ENCODE measurements at regions not wholly inside any gene's neighbourhood (a gene's known extent, or its start where the extent isn't known, plus 50 kb on each side); places are given as distances from the start of the nearest gene placed in this dataset.
"Not testable (repeated sequence)": the region's sequence is repeated elsewhere in the genome, so short reads cannot be mapped to it uniquely, and the experiment has no call there.

DNA sequence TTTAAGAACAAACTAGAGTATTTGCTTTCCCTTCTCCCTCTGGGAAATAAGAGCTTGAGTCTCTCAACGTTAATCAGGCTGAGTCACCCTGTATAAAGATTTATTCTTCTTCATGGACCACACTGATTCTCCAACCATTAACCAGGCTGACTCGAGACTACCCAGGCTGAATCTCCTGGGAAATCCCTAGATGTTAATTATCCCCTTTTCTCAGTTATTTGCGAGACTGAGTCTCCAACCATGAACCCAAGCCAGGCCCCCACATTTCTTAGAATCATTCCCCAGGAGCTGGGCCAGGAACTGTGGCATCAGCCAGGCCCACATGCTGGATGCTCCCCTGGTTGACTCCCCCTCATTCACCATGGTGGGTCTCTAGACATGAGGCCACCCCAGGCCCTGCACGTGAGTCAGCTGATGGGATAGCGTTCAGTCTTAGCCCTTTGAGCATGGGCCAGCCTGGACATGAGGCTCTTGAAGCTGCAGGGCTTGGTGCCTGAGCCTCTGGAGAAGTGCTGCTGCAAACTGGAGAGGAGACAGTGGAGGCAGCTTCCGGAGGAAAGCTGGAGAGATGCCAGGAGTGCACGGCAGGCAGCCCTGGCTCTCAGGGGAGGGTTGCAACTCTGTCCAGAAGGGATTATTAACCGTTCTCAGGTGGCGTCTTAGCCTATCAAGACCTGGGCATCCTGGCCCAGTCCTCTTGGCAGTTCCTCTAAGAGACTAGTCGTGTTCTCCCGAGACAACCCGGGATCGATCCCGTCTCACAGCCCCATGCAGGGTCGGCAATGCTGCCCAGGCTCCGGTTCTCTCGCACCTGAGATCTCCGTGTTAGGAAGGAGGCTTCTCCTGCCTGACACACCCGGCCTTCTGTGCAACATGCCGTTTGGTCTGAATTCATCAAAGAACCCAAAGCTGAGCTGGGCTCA lies 296.6 kb downstream of the ADGRD1 start:
- no peak for DNase-seq (ENCODE audit: low read depth)

DNA sequence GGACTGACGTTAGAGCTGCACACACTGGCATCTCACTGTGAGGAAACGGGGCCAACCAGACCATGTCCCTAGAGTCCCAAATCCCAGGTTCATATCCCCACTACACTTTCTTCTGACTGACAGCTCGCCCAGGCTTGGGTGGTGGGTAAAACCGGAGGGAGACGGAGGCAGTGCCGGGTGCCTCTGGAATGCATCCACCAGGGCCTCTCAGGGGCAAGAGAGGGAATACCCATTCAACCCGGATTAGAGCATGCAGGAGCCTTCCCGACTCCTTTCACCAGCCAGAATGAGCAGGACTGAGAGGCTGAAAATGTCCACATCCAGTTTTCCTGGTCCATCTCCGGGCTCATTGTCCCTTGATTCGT lies 297.2 kb downstream of the ADGRD1 start:
- no peak for DNase-seq (ENCODE audit: low read depth)

DNA sequence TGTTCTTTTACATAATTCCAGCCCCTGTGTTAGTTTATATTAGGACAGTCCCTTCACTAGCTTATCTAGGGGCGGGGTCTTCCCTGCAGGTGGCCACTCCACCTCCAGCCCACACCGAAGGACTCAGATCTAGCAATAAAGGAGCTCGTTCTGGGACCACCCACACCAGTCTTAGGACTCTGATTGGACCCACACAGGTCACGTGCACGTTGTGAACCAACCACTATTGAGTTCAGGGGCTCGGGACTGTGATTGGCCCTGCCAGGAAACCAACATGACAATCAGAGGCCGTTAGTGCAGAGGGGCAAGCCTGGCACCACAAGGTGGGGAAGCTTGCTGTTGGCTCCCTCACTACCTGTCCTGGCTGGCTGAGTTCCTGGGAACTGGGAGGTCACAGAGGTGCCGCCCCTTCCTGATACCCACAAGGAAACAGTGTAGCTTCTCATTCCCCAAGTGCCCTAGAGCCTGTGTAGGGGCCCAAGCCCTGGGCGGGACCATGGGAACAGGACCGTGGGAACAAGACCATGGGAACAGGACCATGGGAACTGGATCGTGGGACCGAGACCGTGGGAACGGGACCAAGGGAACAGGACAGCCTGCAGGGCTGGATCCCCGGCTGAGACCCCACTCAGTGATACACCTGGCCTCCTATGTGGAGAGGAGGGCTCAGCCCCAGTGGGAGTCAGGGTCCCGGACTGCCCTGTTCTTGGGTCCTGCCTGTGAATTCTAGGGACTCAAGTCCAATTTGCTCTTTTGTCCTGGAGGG lies 297.8 kb downstream of the ADGRD1 start:
- DNase-seq (ENCODE audit: low read depth), result no peak

DNA sequence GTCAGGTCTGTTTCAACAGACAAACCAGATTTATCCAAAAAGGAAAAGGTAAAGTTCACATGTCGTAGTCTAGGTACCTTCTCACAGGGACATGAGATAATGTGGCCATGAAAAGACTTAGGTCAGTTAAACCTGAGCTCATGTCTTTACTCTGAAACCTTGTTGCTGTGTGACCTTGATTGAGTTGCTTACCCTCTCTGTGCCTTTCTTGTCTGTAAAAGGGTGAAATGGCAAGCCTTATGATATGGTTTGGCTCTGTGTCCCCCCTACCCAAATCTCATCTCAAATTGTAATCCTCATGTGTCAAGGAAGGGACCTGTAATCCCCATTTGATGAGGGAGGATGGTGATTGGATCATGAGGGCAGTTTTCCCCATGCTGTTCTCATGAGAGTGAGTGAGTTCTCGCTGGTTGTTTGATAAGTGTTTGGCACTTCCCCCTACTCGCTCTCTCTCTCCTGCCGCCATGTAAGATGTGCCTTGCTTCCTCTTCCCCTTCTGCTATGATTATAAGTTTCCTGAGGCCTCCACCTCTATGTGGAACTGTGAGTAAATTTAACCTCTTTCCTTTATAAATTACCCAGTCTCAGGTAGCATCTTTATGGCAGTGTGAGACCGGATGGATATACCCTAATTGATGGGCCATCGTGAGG lies 299.8 kb downstream of the ADGRD1 start:
- DNase-seq (ENCODE audit: low read depth), result no peak

DNA sequence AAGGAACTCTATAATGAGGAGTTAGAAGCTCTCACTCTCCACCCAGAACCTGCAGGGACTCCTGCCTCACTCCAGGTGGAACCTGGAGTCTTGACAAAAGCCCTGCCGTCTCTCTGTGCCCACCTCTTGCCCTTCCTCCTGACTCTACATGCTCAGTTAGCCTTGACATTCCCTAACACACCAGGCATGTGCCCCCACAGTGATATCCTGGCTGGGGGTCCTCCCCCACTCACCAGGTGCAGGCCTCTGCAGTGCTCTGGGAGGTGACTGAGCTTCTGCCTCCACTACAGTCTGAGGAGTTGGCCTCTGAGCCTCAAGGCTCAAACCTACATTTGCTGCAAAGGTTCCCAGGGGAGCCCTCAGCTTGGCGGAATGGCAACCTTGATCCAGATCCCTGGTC lies 300.7 kb downstream of the ADGRD1 start:
- no peak for DNase-seq (ENCODE audit: low read depth)

DNA sequence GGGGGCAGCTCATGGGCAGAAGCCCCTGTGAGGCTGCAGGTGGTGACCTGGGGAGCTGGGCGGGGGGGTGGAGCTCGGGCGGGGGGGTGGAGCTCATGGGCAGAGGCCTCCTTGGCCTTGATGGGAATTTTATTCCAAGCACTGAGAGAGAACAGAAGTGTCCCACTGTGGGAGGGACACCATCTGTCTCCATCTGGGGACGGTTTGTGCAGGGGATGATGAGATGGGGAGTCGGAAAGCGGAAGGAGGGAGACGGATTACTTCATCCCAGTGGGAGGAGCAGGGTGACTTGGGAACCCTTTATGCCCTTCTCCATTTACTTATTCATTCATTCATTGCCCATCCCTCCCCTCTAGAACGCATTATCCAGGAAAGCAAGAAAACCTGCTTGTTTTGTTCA lies 304.7 kb downstream of the ADGRD1 start:
- DNase-seq (ENCODE audit: low read depth), result no peak

DNA sequence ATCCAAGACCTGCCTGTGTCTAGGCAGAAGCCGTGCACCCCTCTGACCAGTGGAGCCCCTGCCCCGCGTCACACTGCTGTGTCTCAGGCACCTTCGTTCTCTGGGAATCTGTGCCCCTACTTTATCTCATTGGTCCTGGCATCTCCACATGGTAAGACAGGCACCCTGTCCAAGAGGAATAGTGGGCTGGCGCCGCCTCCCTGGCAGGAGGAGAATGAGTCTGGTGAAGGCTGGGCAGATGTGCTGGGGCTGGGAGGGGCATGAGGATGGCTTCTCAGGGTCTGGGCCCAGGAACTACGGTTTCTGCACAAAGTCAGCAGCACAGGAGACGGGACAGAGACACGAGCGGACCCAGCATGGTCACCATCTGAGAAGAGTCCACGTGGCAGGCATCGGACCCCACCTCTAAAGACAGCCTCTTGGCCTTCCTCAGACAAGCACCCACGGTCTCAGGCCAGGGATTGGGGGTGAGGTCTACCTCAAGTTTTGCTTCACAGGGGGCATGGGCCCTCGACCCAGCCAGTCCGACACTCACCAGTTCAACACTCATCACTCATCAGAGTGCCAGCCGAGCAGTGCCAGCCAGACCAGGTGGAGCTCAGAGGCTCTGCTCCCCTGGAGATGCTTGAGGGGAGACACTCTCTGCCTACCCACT lies 306.7 kb downstream of the ADGRD1 start:
- DNase-seq (ENCODE audit: low read depth), result no peak

DNA sequence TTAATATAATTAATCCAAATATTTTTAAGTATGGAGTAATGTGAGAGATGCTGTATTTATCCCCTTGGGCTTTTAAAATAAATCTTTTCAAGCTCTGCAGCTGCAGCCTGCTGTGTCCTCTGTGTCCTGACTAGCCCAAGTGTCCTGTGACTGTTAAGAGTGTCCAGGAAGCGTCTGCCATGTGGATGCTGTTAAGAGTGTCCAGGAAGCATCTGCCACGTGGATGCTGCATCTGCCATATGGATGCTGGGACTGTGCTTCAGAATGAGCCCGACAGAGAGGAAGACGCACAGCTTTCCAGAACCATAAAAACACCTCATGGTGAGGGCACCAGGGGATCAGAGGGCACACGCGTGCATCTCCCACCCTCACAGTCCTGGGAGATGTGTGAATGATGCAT lies 307.2 kb downstream of the ADGRD1 start:
- no peak for DNase-seq (ENCODE audit: low read depth)

DNA sequence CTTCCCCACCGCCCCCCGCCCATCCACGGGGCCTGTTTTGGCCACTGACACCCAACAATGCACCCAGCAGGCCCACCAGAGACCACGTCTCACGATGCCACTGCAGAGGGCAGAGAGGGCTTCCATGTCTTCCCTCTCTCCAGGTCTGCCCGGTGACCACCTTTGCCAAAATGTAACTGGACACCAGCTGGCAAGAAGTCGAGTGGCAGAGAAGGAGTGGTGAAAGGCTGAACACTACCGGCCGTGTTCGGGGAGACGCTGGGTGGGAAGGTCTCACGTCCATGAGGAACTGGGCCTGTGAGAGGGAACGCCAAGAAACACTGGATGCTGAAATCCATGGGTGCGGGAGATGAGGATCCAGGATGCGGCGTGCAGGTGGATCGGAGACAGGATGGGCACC lies 308.2 kb downstream of the ADGRD1 start:
- DNase-seq (ENCODE audit: low read depth), result no peak

DNA sequence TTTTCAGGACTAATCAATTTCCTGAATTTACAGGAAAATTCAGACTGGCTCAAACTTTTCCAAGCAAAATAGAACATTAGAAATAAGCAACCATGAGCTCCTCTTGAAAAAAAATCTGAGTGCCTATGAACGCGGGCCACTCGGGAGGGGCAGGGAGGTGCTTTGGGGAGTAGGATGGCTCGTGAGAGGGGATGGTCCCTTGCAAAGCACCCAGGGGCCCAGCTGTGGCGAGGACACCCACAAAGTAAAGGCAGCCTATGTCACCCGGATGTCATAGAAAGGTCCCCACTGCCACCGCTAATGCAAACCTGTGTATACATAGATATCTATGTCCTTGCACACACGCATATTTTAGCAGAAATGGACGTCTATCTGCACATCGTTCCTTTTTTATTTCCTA lies 309.9 kb downstream of the ADGRD1 start:
- no peak for DNase-seq (ENCODE audit: low read depth)

DNA sequence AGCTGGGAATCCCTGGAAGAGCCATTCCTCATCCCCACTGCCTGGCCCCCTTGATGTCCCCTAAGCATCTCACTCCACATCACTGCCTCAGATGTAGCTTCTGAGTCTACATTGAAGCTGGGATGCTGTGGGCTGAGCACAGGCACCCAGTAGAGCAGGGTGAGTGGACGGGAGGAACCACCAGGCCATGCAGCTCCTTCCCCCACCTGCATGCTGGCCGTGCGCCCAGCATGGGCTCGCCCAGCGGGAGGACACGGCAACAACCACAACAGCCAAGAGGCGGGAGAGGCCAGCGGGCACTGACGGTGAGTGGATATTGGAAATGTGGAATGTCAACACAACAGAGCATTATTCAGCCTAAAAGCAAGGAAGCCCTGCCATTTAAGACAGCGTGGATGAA lies 310.9 kb downstream of the ADGRD1 start:
- peak; percentile 26 for DNase-seq (ENCODE audit: low read depth)

DNA sequence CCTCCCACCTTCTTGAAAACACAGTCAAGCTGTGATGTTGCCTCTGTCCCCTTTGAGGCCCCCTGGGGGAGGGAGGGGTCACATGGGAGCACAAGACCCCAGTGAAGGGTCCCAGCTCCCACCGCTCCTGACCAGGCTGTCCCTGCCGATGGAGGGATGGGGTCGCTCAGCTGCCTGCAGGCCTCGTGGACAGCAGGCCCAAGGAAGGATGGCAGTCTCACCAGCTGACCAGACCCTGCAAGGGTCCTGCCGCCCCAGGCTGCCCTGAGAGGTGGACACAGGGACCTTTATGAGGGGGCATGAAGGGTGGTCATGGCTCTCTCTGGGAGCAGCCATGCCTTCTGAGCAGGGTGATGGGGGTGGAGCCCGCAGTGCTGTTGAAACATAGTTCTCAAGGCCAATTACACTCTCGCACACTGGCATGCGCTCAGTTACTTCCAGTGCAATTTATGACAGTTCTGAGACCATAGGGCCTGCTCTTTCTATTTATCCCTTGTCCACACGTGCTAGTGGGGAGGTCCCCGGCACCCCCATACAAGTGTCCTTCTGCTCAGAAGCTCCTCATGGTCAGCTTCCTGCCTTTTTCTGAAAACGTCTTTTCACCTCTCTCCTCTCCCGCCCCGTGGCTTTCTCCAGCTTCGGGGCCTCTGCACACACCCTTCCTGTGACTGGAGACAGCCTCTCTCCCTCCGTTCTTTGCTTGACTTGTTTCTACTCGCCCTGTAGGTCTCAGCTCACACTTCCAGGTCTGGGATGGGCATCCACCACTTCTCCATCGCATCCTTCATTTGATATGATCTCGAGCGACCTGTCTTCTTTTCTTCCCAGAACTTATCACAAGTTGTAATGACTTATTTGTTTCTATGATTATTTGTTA lies 313.1 kb downstream of the ADGRD1 start:
- no peak for DNase-seq (ENCODE audit: low read depth)

DNA sequence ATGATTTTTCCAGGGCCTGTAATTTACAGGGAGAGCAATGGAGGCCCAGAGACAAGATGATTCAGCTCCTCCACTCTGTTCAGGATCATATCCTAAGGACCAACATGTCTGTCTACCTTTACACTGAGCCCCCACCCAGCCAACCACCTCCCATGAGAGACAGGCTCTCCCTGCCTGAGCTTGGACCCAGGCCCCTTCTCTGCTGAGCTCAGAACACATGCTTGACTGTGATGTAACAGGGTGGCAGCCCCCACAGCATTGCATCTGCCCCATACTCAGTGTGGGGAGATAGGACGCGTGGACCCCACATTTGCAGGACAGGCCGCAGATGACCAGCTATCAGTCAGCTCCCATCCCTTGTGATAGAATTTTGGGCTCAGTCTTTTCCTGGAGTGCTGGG lies 313.9 kb downstream of the ADGRD1 start:
- DNase-seq (ENCODE audit: low read depth), result no peak

DNA sequence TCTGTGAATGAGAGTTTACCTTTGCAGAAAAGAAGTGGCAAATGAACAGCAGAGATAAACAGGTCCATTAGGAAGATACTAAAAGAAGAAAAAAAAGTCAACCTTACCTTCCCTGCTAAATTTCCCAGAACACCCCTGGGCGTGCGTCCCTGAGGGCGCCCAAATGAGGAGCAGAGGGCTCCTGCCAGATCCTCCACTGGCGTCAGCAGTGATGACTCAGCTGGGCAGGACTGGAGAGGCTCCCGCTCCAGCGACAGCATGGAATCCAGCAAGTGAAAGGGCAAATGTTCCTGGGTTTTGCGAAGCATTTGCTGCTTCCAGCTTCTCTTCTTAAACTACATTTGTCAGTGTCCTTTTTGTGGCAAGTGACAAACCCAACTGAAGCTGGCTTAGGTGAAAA lies 314.4 kb downstream of the ADGRD1 start:
- peak; percentile 16 for DNase-seq (ENCODE audit: low read depth)

DNA sequence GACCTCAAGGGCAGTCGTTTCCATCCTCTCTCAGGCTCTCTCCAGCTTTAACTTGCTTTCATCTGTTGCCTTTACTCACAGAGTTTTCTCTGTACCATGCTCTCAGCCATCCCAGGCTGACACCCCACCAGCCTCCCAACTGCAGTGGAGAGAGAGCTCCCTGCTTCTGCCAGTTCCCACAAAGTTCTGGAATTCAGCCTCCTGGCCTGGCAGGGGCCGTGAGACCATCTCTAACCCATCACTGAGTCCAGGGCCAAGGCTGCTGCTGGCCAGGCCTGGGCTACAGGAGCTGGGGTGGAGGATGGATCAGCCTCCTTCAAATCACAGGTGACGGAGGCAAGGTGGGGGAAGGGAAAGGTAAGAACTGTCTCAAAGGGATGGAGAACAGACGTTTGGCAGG lies 314.9 kb downstream of the ADGRD1 start:
- not testable (repeated sequence) for DNase-seq (ENCODE audit: low read depth)

DNA sequence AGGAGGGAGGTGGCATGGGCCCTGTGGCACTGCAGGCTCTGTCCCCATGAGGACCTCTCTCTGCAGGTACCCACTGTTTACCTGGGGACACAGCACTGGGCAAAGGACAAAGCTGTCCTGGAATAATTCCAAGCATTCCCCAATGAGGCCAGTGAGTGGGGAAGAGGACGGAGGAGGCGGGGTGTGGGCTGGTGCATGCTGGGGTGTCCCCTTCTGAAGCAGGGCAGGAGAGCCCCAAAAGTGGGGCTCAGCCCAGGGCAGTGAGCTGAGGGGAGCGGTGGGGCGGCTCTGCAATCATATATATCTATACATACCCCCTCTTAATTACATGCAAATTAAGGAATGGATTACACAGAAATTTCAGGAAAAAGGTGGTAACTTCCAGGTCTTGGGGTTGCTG lies 315.8 kb downstream of the ADGRD1 start:
- no peak for DNase-seq (ENCODE audit: low read depth)

DNA sequence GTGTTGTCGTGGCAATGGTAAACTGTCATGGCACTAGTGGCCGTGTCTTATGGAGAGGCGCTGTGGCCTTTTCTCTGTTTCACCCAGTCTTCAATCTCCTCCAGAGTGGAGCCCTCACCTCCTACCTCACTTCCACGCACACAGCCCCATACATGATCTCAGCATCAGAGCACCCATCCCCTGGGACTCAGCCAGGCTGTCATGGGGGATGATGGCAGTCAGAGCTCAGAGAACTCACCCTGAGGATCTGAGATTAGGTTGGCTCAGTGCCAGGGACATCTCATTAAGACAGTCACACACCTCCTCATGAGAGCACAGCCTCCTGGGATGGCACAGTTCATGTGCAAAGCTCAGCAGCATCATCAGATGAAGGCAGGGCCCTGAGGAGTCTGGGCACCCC lies 316.3 kb downstream of the ADGRD1 start:
- not testable (repeated sequence) for DNase-seq (ENCODE audit: low read depth)

DNA sequence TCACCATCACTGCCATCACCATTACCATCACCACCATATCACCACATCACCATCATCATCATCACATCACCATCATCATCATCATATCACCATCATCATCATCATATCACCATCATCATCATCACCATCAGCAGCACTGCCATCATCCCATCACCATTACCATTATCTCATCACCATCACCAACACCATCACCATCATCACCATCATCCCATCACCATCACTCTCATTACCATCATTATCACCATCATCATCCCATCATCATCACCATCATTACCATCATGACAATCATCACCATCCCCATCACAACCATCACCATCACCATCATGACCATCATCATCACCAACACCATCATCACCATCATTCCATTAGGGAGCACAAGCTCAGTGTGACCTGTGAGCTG lies 318.0 kb downstream of the ADGRD1 start:
- no peak for DNase-seq (ENCODE audit: low read depth)

DNA sequence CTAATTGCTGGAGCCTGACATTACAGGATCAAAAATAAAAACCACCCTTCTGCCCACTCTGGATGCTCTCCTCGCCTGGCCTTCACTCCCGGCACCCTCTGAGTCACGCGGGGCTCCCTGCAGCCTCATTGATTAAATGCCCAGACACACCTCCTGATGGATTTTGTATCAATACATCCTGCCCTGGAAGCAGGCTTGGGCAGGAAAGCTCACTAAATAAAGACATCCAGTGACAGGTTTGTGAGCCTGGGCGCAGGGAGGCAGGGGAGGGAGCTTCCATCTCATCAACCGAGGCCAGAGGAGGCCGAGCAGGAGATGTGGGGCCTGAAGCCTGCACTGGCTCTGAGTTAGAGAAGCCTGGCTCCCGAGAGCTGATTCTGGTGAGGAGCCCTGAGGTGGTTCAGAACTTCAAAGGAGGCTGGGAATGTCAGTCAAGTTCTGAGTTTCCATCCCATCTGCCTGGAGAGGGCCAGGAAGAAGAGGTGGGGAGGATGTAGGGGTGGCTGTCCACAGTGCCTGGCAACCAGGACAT lies 318.6 kb downstream of the ADGRD1 start:
- not testable (repeated sequence) for DNase-seq (ENCODE audit: low read depth)

DNA sequence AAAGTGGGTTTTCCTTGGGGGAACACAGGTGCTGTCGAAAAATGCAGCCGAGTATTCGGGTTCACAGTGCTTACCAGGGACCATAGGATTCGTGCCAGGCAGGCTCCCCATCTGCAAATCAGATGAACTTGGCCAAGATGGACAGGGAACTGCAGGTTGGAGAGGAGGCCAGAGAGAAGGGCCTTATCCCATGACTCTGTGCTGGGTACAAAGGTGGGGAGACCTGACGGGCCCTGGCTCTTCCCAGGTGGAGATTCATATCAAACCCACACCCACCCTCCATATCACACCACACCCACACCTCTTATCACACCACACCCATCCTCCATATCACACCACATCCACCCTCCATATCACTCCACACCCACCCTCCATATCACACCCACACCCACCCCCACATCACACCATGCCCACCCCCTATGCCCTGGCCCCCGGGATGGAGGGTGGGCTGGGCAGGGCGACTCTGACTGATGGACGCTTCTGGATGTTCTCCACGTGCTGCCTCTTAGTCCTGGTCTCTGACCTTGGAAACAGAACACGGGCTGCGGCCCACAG lies 319.7 kb downstream of the ADGRD1 start:
- DNase-seq (ENCODE audit: low read depth), result no peak

DNA sequence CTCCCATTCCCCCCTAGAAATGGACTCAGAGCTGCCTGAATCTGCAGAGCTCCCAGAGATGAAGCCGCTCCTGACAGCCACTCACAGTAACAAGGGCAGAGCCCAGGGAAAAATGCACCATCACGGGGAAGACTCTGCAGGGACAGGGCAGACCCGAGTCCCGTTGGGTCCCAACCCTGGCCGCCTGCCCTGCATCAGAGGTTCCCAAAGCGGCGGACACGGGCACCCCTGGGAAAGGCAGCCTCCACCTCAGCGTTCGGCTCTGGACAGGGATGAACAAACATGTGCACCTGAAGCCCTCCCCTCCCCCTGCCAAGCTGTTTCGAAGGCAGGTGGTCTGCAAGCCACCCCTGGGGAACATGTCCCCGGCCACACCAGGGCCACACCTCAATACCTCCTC lies 320.4 kb downstream of the ADGRD1 start:
- no peak for DNase-seq (ENCODE audit: low read depth)

Data from M059J (cell line).